NCI-H748 treated with DMSO at 0.1 percent for 48 hours (cell line): ENCODE measurements at regions not wholly inside any gene's neighbourhood (a gene's known extent, or its start where the extent isn't known, plus 50 kb on each side); places are given as distances from the start of the nearest gene placed in this dataset.

Experiments
- DNase-seq: peaks from one replicate; lab custom pipeline; 2025; lab: John Stamatoyannopoulos, UW

DNA sequence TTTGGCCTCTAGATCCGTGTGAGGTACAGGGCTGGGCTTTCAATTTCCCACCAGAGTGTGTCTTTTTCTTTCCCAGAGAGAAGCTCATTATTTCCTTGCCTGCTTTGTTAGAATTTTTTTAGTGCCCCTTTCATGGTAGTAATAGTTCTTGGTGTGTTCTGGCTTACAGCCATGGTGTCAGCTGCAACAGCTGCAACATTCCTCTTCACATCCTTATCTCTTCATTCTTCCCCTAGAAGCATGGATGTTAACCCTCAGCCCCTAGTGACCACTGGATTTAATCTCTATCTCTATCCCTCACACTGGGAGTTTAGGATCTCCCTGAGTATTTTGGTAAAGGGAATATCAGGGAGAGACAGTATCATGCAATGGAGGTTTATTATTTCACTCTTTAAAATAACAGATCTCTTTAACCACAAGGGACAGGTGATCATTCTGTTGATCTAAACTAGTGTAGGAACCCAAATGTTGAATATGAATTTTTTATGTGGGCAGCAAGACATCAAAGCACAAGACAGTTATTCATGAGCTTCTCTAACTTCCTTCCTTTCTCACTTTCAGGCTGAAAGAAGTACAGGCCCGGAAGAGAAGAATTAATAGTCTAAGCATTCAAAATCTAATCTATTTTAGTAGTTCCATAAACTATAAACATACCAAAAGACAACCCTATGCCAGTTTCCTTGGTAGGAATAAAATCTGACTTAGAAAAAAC, 160.2 kb downstream of the FAM170A start:
- DNase-seq: no peak

DNA sequence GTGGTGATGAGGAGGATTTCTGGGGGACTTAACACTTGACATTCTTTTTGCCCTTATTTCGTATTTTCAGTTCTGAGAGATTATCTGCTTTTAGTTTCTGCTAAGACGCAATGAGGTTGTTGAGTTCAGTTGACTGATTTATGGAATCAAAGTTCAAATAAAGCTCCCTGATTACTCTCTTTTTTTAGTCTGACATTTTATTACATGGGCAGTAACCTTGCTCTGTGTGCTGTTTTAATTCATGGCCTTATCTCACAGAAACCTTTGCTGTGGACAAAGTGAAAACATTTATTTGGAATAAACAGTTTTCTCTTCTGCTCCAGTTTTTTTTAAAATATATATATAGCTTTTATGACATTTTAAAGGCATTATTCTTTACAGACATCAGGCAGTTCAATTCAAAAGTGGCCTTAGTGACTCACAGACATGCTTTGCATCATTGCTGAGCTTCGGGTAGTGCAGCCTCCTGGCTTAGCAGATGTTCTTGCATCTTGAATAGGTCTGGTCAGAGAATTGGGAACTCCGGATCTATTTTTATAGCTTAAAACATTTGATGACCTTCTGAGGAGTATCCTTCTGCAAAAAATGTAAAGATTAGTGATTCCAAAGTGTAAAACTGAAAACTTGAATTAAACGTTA, 162.9 kb downstream of the FAM170A start:
- no peak for DNase-seq

DNA sequence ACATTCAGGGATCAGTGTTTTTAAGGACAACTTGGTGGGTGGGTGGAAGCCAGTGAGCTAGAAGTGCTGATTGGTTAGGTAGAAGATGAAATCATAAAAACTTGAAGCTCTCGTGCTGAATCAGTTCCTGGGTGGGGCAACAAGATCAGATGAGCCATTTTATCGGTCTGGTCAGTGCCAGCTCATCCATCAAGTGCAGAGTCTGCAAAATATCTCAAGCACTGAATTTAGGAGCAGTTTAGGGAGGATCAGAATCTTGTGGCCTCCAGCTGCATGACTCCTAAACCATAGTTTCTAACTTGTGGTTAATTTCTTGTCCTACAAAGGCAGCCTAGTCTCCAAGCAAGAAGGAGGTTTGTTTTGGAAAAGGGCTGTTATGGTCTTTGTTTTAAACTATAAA, 166.4 kb downstream of the FAM170A start:
- DNase-seq: no peak

DNA sequence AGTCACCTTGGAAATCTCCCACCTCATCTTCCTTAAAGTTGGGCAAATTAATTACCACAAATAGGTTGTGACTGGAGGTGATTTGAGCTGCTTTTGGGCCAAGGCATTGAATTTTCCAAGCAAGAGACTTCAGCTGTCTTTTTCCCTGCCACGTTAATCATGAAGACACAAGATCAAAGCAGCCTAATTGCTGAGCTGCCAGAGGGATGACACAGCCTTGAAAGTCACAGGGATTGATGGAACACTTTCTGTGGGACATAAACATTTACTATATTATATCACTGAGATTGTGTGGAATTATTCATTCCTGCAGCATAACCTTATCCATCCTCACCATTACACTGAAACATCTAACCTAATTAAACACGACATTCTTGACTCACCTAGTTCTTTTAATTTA, 172.2 kb downstream of the FAM170A start:
- DNase-seq: no peak

DNA sequence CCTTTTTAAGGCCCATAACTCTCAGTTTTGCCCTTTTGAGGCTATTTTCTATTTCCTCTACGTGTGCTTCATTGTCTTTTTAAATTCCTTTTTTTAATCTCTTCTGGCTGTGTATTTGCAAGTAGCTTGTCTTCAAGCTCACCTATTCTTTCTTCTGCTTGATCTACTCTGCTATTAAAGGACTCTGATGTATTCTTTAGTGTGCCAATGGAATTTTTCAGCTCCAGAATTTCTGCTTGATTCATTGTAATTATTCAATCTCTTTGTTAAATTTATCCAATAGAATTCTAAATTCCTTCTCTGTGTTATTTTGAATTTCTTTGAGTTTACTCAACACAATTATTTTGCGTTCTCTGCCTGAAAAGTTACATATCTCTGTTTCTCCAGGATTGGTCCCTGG, 178.7 kb downstream of the FAM170A start:
- no peak for DNase-seq

DNA sequence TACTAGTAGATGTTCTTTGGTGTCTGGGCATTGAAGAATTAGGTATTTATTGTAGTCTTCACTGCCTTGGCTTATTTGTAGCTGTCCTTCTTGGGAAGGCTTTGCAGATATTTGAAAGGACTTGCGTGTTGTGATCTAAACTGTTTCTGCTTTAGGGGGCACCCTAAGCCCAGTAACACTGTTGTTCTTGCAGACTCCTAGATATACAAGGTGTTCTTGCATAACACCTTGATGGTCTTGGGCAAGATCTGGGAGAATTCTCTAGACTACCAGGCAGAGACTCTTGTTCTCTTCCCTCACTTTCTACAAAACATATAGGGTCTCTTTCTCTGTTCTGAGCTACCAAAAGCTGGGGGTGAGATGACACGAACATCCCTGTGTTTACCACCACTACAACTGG, 179.1 kb downstream of the FAM170A start:
- DNase-seq: no peak

DNA sequence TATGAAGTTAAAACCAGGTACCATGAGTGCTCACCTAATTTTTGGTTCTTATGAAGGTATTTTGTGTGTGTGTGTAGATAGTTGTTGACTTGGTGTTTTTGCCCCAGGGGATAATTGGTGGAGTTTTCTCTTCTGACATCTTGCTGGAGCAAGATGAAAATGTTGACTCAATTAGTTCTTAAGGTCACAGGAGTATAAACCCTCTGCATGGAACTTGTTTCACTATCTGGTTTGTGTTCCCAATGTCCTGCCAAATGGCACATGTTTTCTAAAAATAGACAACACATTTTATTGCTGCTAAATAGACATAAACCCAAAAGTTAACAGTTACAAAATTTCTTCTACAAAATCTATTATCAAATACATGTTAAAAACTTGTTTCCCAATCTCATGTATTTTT, 180.9 kb downstream of the FAM170A start:
- no peak for DNase-seq

DNA sequence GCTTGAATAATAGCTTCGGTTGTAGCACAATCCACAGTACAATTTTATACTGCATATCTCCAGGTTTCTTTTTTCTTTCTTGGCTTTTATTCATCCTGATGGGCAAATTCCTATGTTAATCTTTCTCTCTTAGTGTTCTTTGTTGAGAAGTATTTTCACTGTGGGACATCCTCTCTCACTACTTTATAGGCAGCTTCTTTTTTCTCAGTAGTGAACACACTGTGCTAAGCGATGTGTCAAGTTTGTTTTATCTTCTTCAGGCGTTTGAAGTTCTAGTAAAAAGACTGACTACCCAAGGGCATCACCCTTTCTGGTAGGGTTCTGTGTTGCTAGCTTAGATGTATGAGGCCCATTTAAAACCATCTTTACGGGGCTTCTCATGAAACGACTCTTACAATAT, 182.1 kb downstream of the FAM170A start:
- DNase-seq: no peak

DNA sequence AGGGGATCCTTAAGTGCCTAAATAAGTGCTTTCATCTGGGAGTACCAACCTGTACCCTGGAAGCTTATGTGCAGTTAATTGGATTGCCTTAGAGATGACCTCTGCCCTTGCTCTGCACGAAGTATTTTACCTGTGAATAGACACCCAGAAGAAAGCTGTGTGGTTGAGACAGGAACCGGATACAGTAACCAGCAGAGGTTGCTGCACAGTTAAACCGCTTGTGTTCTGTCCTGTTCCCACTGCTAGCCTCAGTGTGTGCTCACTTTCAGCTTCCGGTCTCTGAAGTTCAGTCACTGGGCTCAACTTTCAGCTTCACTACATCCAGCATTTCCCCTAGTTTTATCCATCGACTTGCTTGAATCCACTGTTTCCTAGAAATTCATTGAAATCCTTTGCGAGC, 185.3 kb downstream of the FAM170A start:
- no peak for DNase-seq

DNA sequence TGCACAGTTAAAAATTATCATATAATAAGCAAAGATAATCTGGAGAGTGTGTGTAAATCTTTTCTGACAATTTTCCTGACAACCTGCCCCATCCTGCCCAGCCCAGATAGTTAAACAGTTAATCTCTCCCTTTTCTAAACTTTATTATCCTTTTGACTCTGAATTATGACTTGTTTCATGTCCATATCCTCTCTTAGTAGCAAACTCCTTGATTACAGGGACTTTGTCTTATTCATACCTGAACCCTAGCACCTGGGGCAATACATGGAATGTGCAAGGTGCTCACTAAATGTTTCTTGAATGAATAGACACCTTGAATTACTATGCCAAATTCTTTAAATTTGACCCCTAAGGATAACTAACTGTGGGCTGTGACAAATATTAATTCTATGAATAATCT, 186.7 kb downstream of the FAM170A start:
- DNase-seq: no peak

DNA sequence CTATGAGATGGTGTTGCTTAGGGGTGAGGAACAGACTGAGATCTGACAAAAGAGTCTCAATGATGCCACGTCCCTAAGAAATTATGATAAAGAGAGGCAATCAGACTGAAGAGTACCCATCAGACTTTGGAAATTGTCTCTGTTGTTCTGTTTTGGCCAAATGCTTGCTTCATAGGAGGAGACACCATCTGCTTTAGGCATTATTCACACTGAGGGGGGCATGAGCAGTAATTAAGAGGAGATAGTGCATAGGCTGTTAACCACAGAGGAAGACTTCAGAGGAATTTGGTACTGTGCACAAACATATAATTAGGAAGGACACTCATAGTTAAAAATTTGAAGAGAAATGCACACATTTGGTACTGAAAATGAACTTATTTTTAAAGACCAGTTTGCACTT, 190.7 kb downstream of the FAM170A start:
- no peak for DNase-seq

DNA sequence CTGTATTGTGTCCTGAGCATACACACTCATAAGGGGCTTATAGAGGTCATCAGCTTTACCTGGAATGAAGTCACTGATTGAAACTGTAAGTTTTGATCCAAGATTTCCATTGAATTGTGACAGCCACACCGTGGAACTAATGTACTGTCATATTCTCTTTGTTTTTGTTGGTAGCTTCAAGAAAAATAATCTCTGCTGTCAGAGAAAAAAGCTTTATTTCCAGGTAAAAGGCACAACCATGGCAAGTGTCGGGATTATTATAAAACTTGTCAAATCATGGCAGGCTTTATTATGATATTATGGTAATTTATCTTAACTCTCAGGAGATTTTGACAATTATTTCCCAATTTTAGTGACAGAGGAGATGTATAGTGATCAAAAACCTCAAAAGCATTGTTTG, 191.2 kb downstream of the FAM170A start:
- DNase-seq: no peak

DNA sequence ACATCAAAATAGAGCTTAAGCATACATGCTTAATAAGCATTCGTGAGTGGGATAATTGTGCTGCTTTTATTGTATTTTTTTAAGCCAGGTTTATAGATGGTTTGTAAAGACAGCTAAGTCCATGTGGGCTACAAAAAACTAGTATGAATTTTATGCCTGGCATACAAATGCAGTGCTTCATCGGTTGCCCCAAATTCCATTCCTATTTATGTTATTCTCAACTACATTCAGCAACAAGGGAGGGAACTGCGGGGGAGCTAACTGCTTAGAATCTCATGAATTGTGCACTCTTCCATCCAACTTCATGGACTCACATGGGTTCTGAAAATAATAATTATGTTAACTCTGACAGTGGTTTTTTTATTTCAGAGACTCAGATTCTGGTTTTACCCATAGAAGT, 199.2 kb downstream of the FAM170A start:
- no peak for DNase-seq

DNA sequence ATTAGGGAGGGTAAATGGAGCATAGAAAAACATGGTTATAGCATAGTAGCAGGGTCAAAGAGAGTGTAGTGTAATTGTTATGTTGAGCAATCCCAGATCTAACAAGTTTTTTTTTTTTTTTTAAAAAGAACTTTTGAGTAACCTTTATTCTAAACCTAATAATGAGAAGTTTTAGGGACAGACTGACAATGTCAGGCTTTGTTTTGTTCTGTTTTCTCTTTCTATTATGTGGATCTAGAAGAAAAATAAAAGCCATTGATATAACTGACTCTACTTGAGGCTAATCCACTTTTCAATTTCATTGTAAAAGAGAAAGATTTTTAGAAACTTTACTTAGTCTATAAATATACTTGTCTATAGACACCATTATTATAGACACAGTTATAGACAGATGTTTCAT, 200.0 kb downstream of the FAM170A start:
- no peak for DNase-seq

DNA sequence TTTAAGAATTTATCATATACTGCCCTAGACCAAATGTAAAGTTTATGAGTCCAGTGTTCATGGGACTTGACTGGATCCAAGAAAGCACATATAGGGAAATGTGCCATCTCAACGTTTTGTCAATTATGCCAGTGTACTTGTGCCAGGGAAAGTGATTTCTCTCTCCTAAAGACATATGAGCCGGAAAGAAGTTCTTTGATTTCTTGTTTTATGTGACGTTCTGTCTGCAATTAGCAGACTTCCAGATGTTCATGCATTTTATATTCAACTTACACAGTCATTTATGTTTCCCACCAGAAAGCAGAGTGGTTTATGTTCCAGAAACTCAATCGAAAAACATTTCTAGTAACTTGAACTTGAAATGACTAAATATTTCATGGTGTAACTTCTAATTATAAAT, 203.8 kb downstream of the FAM170A start:
- DNase-seq: no peak

DNA sequence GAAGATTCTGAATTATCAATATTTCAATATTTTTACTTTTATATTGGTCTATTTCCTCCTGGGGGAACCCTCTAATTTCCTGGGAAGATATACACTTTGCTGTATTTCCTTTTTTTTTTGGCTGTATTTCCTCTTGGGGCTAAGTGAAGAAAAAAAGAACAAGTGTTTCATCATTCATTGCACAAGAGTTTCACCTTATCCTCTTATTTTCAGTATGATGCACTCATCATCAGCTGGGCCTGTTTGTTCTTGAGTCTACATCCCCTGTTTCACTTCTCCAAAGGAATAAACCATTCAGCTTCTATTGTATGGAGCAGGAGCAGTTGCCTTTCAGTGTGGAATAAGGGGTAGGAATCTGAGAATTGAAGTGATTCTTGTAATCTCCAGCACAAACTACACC, 210.8 kb downstream of the FAM170A start:
- no peak for DNase-seq

DNA sequence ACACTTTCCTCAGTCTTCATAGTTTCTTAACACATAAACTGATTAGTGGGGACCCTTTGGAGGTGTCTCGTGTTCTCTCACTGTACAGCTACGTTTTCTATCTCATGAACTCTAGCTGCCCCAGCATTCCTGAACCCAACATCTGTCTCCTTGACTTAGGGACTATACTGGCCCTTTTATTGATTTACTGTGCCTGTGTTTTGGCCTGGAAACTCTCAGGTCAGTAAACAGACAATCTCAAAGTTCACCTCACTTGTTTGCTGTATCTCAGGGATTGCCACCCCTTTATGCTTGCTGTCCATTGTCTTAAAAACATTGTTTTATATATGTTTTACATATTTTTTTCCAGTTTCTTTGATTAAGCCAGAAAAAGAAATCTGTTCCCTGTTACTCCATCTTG, 222.8 kb downstream of the FAM170A start:
- no peak for DNase-seq

DNA sequence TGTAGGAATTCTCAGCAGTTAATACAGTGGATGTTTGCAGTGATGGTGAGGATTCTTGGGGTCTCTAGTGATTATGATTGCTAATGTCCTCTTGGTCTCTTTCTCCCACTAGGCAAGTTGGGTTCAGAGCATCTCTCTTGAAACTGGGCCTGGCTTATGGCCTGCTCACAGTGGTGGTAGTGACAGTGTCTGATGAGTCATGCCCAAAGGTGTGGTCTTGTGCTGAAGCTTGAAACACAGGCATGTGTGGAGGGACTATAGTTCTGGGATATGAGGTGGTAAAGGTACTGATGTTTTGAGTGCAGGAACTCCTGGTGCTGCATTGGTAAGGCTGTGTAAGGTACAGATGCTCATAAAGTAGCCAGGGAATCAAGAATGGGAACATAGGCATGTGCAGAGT, 231.1 kb downstream of the FAM170A start:
- DNase-seq: no peak

DNA sequence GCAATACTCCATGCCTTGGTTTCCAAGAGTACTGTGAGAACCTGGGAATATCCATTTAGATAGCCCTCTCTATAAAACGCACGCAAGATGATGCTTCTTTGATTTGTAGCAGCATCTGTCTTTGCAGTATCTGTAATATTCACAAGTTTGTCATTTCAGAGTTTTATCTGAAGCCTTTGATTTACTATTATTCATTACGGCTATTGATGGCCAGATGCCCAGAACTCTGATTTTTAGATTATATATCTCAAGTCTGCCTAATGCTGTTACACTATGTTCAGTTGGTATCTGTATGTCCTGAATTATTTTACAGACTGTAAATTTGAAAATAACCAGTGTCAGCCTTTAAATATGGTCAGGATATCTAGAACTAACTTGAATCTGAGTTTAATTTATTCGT, 233.3 kb downstream of the FAM170A start:
- DNase-seq: no peak

DNA sequence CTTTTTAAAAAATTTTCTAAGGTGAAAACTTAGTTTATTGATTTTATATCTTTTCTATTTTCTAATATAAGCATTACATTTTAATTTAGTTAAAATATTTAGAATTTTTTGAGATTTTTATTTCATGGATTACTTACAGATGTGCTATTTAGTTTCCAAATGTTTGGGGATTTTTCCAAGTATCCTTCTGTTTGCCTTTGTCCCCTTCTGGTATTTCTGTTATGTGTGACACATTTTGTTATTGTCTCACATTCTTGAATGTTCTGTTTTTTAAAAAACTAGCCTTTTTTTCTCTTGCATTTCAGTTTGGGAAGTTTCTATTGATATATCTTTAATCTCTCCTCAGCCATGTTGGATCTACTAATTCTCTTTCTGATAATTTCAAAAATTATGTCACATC, 234.9 kb downstream of the FAM170A start:
- no peak for DNase-seq

DNA sequence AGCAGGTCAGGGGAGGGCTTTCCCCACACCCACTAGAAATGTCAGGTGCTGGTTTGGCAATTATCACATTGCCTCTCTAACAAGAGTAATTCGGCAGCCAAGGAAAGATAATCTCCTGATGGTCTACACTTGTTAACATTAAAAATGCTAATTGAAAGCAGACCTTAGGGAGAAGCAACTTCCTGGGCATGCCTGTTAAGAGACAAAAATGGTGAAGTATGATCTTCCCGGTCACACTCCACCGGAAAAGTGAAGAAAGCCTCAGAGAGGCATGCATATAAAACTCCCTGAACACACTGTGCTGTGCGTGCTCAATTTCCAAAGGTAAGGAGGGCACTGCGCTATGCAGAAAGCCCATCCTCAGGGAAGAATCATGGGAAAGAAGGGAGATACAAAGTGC, 244.3 kb downstream of the FAM170A start:
- no peak for DNase-seq

DNA sequence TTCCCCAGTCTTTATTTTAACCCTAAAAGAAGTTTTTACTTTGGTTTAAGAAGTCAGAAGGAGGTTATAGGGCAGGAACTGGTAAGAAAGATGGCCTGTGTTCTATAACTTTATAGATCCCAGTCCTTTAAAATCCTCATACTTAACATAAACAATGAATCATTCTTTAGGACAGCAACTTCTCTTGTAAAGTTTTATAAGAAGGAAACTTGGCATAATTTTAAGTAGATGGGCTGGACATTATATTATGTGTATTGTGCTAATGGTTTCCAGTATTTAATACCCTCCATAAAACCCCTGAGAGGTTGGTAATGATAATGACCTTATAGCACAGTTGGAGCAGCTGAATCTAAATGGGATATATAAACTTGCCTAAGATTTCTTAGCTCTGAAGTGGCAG, 247.2 kb downstream of the FAM170A start:
- no peak for DNase-seq

DNA sequence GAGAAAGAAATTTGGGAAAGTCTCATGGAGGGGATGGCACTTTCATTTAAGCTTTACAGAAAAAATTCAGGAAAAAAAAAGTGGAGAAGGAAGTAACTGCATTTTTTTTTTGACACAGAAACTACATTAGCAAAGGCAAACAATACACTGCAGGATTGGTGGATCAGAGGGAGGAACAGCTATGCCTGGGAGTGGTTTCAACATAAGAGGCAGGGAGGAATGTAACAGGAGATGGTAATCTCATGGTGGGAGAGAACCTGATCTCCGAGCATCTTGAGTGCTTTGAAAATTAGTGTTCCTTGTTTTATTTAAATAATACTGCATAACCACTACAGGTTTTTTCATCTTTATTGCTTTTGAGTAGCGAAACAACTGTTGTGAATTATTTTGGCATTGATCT, 249.4 kb downstream of the FAM170A start:
- no peak for DNase-seq

DNA sequence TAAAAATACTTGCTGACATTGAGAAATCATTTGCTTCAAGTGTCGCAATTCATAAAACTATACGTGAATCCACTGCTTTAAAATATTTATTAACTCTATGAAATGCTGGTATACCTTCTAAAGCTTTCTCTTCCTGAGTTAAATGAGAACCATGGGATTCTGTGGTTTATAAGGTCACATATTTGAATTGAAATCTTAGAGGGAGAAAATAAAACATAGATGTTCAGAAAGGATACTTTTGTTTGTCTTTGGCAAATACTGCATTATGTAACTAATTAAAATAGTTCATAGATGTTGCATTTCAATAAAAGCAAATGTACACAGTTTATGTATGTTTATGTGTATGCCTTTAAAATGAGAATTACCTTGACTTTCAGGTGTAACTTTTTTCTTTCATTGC, 250.1 kb downstream of the FAM170A start:
- DNase-seq: no peak
